ENCODE measurements at regions not wholly inside any gene's neighbourhood (a gene's known extent, or its start where the extent isn't known, plus 50 kb on each side); places are given as distances from the start of the nearest gene placed in this dataset.

GRCh38 chr15:97717806-97718205 lies 242.7 kb upstream of the ARRDC4 start:
- H3K9me3 ChIP-seq (replicated peaks), result peaks cover 18% of the 10 kb centered on the region
- H3K4me1 ChIP-seq, result no peaks in the 10 kb centered on the region
- no peak for TF ChIP-seq CTCF (IDR thresholded peaks at IDR 0.05; ENCODE audit: borderline replicate concordance)
- intact Hi-C loops (cut with micrococcal nuclease), result no loop called here
- no peak overlapping the region for H3K27ac ChIP-seq (replicated peaks)
- no peak overlapping the region for H3K4me3 ChIP-seq
- no peaks in the 10 kb centered on the region for H3K36me3 ChIP-seq
- no peak for DNase-seq
- no peaks in the 10 kb centered on the region for H3K27me3 ChIP-seq (ENCODE audit: low read depth)

- intact Hi-C loops (cut with micrococcal nuclease), result no loop called here
- no peaks in the 10 kb centered on the region for H3K36me3 ChIP-seq
- DNase-seq, result no peak
- TF ChIP-seq CTCF (IDR thresholded peaks at IDR 0.05; ENCODE audit: borderline replicate concordance), result no peak
- H3K9me3 ChIP-seq (replicated peaks), result peaks cover 18% of the 10 kb centered on the region
- H3K27me3 ChIP-seq (ENCODE audit: low read depth), result no peaks in the 10 kb centered on the region
- H3K4me3 ChIP-seq, result no peak overlapping the region
- H3K27ac ChIP-seq (replicated peaks), result no peak overlapping the region
- no peaks in the 10 kb centered on the region for H3K4me1 ChIP-seq
These were observed 242.0 kb upstream of the ARRDC4 start for GRCh38 chr15:97718509-97718908.

- H3K27me3 ChIP-seq (ENCODE audit: low read depth), result peaks cover 4% of the 10 kb centered on the region
- peak overlapping the region; percentile 46 for H3K4me3 ChIP-seq
- intact Hi-C loops (cut with micrococcal nuclease), result no loop called here
- DNase-seq, result peak; percentile 19
- no peaks in the 10 kb centered on the region for H3K9me3 ChIP-seq (replicated peaks)
- H3K4me1 ChIP-seq, result no peaks in the 10 kb centered on the region
- H3K27ac ChIP-seq (replicated peaks), result peak overlapping the region; percentile 13
- H3K36me3 ChIP-seq, result no peaks in the 10 kb centered on the region
- TF ChIP-seq CTCF (IDR thresholded peaks at IDR 0.05; ENCODE audit: borderline replicate concordance), result peak; percentile 27
These were observed 231.7 kb upstream of the ARRDC4 start for GRCh38 chr15:97728791-97729190.

GRCh38 chr15:97729270-97729669 lies 231.2 kb upstream of the ARRDC4 start:
- Histone ChIP-seq H3K9me3 (replicated peaks) (no peaks in the 10 kb centered on the region), H3K4me3 (peak overlapping the region; percentile 46), H3K27me3 (ENCODE audit: low read depth) (peaks cover 4% of the 10 kb centered on the region), H3K36me3 (no peaks in the 10 kb centered on the region), H3K27ac (replicated peaks) (peak overlapping the region; percentile 13), H3K4me1 (no peaks in the 10 kb centered on the region)
- DNase-seq, result no peak
- intact Hi-C loops (cut with micrococcal nuclease), result no loop called here
- TF ChIP-seq CTCF (IDR thresholded peaks at IDR 0.05; ENCODE audit: borderline replicate concordance), result no peak

GRCh38 chr15:97730315-97730714 lies 230.2 kb upstream of the ARRDC4 start:
- DNase-seq, result no peak
- no peaks in the 10 kb centered on the region for H3K36me3 ChIP-seq
- intact Hi-C loops (cut with micrococcal nuclease), result no loop called here

More at GRCh38 chr15:97730315-97730714, 230.2 kb upstream of the ARRDC4 start:
- TF ChIP-seq CTCF (IDR thresholded peaks at IDR 0.05; ENCODE audit: borderline replicate concordance), result no peak
- Histone ChIP-seq H3K4me1 (no peaks in the 10 kb centered on the region), H3K9me3 (replicated peaks) (no peaks in the 10 kb centered on the region), H3K27me3 (ENCODE audit: low read depth) (peaks cover 8% of the 10 kb centered on the region), H3K27ac (replicated peaks) (no peak overlapping the region), H3K4me3 (no peak overlapping the region)
